GM12878 (cell line): ENCODE measurements at regions not wholly inside any gene's neighbourhood (a gene's known extent, or its start where the extent isn't known, plus 50 kb on each side); places are given as distances from the start of the nearest gene placed in this dataset.

Experiments
- ATAC-seq: fragments of 200-7000 bp; cut with Tn5 transposase; 3 replicates; pipeline ENCODE4 v1.9.1; 2020; ENCODE audit warnings: mild to moderate bottlenecking, moderate library complexity
- BruUV-seq: library from RNA; stranded (reverse); fragments of 400-500 nt; replicated peaks from 2 replicates; lab custom pipeline; 2021; lab: Mats Ljungman, UMichigan
- CTCF ChIA-PET: fragments of 300-600 bp; sonication (Branson Sonifier 250); formaldehyde crosslinking; extraction: SDS; loops from one replicate; lab custom pipeline; 2021; ENCODE audit warnings: inconsistent platforms; lab: Yijun Ruan, JAX
- POLR2A ChIA-PET: fragments of 350-600 bp; formaldehyde crosslinking; extraction: SDS; loops from one replicate; lab custom pipeline; 2021; ENCODE audit warnings: inconsistent platforms; lab: Charles Lee
- RAD21 ChIA-PET: fragments of 300-600 bp; sonication (Branson Sonifier 250); formaldehyde crosslinking; loops from one replicate; lab custom pipeline; 2023; ENCODE audit warnings: antibody characterized with exemption; ENCODE audit not compliant: unreplicated experiment; lab: Charles Lee
- SMC1A ChIA-PET: fragments of 300-600 bp; sonication (Branson Sonifier 250); formaldehyde crosslinking; loops from one replicate; lab custom pipeline; 2023; ENCODE audit not compliant: unreplicated experiment, uncharacterized antibody; lab: Charles Lee
- DNase-seq: peaks from one replicate; pipeline ENCODE4 v3.0.0-alpha.2; 2011; ENCODE audit warnings: low read depth, low spot score
- FAIRE-seq: peaks from 3 replicates; lab custom pipeline; 2011; peaks lifted over from hg19 to GRCh38; lab: Jason Lieb, UNC
- H2AFZ ChIP-seq: 2 replicates; pipeline ENCODE4 v1.6.0; 2011; ENCODE audit warnings: low read depth, low read length, control low read depth; ENCODE audit not compliant: control insufficient read depth
- H3K27ac ChIP-seq: 2 replicates; pipeline ENCODE4 v1.5.1; 2011; ENCODE audit warnings: control low read depth; ENCODE audit not compliant: control insufficient read depth, insufficient read depth
- H3K27me3 ChIP-seq, 2 experiments: replicated peaks in 1 of 2; 2 replicates each; pipeline versions ENCODE4 v1.6.0 to v1.6.1; 2011; ENCODE audit warnings: low read length in 1 of 2; ENCODE audit not compliant: control insufficient read depth in 2 of 2, insufficient read depth in 2 of 2
- H3K36me3 ChIP-seq, 2 experiments: 2 replicates each; pipeline ENCODE4 v1.5.1; 2011; ENCODE audit warnings: low read length in 1 of 2; ENCODE audit not compliant: control insufficient read depth in 2 of 2, insufficient read depth in 2 of 2
- H3K4me1 ChIP-seq: 2 replicates; pipeline ENCODE4 v1.6.1; 2011; ENCODE audit warnings: mild to moderate bottlenecking, low read length, moderate library complexity, mixed read lengths; ENCODE audit not compliant: control insufficient read depth, insufficient read depth
- H3K4me2 ChIP-seq: 2 replicates; pipeline ENCODE4 v1.6.0; 2011; ENCODE audit warnings: control low read depth; ENCODE audit not compliant: control insufficient read depth, insufficient read depth
- H3K4me3 ChIP-seq: fragments of 200-600 bp; sonication (generic); 2 replicates; pipeline ENCODE4 v1.5.1; 2016
- H3K79me2 ChIP-seq: 2 replicates; pipeline ENCODE4 v1.6.0; 2011; ENCODE audit warnings: low read length; ENCODE audit not compliant: control insufficient read depth, insufficient read depth
- H3K9ac ChIP-seq: 2 replicates; pipeline ENCODE4 v1.8.0; 2011; ENCODE audit warnings: low read length, control low read depth, mixed read lengths; ENCODE audit not compliant: control insufficient read depth, insufficient read depth
- H3K9me3 ChIP-seq: replicated peaks from 3 replicates; pipeline ENCODE4 v1.5.1; 2011; ENCODE audit warnings: mild to moderate bottlenecking, low read length; ENCODE audit not compliant: control insufficient read depth, insufficient read depth
- H4K20me1 ChIP-seq: 2 replicates; pipeline ENCODE4 v1.6.0; 2011; ENCODE audit not compliant: control insufficient read depth, insufficient read depth
- CBX3 ChIP-seq: fragments of 200-600 bp; sonication (generic); IDR thresholded peaks from 2 replicates; pipeline ENCODE4 v1.6.1; 2016; ENCODE audit warnings: low read depth, borderline replicate concordance
- EP300 ChIP-seq, 2 experiments: fragments of 150-350 bp in 1 of 2; IDR thresholded peaks; 2 replicates each; pipeline ENCODE4 v1.6.1; 2011 to 2012; ENCODE audit warnings: low read depth in 2 of 2, low read length in 2 of 2, borderline replicate concordance in 1 of 2, improper control_type of control experiment in 1 of 2, inconsistent platforms in 1 of 2; ENCODE audit not compliant: control insufficient read depth in 1 of 2
- GATAD2B ChIP-seq: fragments of 450-650 bp; conservative IDR thresholded peaks from 2 replicates; pipeline ENCODE4 v1.6.1; 2017; ENCODE audit warnings: low read depth, mild to moderate bottlenecking, moderate library complexity
- HSF1 ChIP-seq: fragments of 150-350 bp; IDR thresholded peaks from 2 replicates; pipeline ENCODE4 v1.6.1; 2014; ENCODE audit warnings: mild to moderate bottlenecking, low read depth, low read length
- MEF2A ChIP-seq: IDR thresholded peaks from 2 replicates; pipeline ENCODE4 v1.6.1; 2011; ENCODE audit warnings: low read depth, mild to moderate bottlenecking, low read length, moderate library complexity; ENCODE audit not compliant: insufficient read depth
- MEF2B ChIP-seq: fragments of 450-650 bp; IDR thresholded peaks from 2 replicates; pipeline ENCODE4 v1.6.1; 2018; ENCODE audit warnings: mild to moderate bottlenecking, moderate library complexity; ENCODE audit not compliant: partially characterized antibody, poor library complexity, severe bottlenecking
- NR2C1 ChIP-seq: fragments of 450-650 bp; IDR thresholded peaks from 2 replicates; pipeline ENCODE4 v1.6.1; 2017; ENCODE audit warnings: antibody characterized with exemption, mild to moderate bottlenecking, moderate library complexity
- RB1 ChIP-seq: fragments of 450-650 bp; formaldehyde crosslinking; IDR thresholded peaks from 2 replicates; pipeline ENCODE4 v1.6.1; 2017; ENCODE audit warnings: mild to moderate bottlenecking, borderline replicate concordance
- SIN3A ChIP-seq: IDR thresholded peaks from 2 replicates; pipeline ENCODE4 v1.6.1; 2012; ENCODE audit warnings: low read depth, low read length, improper control_type of control experiment
- WGBS: methylation state at CpG from one replicate; pipeline ENCODE4 v1.1.6; 2016; ENCODE audit warnings: low lambda C conversion rate; ENCODE audit not compliant: insufficient replicate concordance, insufficient coverage; ENCODE audit errors: missing lambda C conversion rate; 5-methylcytosine and 5-hydroxymethylcytosine counted together
- in situ Hi-C: fragments of 300-500 bp; cut with MboI; formaldehyde crosslinking; loops from 9 replicates; pipeline ENCODE4 v1.14.3; 2018; ENCODE audit warnings: mixed read lengths
- intact Hi-C: fragments of 100-400 bp; cut with micrococcal nuclease; formaldehyde crosslinking; loops from one replicate; pipeline ENCODE4 v1.14.2; 2022; ENCODE audit not compliant: unreplicated experiment

DNA sequence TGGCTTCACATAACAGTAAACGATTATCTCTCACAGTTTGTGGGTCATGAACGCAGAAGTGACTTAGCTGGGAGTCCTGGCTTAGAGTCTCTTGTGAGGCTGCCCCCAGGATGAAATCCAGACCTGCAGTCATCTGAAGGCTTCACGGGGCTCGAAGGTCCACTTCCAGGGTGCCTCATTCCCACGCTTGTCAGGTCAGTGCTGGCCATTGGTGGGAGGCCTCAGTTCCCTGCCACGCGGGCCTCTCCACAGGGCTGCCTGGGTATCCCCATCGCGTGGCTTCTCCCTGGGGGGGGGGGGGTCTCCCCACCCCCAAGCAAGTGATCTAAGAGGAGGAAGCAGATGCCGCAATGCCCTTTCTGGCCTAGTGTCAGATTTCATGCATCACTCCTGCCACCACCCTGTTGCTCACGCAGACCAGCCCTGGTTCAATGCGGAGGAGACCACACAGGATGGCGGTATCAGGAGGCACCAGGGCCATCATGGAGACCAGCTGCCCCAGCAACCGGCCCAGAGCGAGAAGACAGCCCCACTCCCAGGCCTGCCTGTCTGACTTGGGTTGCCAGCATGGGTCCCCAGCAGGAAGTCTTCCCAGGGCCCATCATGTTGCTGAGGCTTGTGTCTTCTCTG, 77.3 kb upstream of the CDH5 start:
- Histone ChIP-seq H3K9me3 (no peaks in the 10 kb centered on the region), H3K4me1 (no peaks in the 10 kb centered on the region), H2AFZ (no peak overlapping the region), H3K9ac (no peak overlapping the region), H3K27me3 (peaks cover 0 to 3% of the 10 kb centered on the region in 2 experiments; a peak in 1 of 4 replicates), H3K4me2 (no peak overlapping the region), H4K20me1 (no peaks in the 10 kb centered on the region; the same call in 1 of the 2 replicates), H3K79me2 (no peaks in the 10 kb centered on the region), H3K36me3 (no peaks in the 10 kb centered on the region), H3K27ac (no peak overlapping the region), H3K4me3 (no peak overlapping the region)
- RAD21 ChIA-PET, result no interaction called here
- SMC1A ChIA-PET, result no interaction called here
- intact Hi-C loops, result no loop called here
- POLR2A ChIA-PET, result no interaction called here
- in situ Hi-C loops, result no loop called here
- CTCF ChIA-PET, result interaction anchor here (0.6 to 0.7 kb wide), 2 partner anchors 13 to 175 kb away, joined by 3 to 4 read pairs; no protein-coding TSS in a partner anchor
- FAIRE-seq, result no peak
- DNase-seq, result no peak
- no peak for TF ChIP-seq GATAD2B
- TF ChIP-seq RB1, result no peak
- no peak for TF ChIP-seq NR2C1
- TF ChIP-seq HSF1, result no peak
- no peak for TF ChIP-seq SIN3A
- TF ChIP-seq MEF2A, result no peak
- no peak for TF ChIP-seq EP300 (IDR thresholded peaks at IDR 0.05; ENCODE audit: borderline replicate concordance in 1 of 2, control insufficient read depth in 1 of 2, low read depth in 2 of 2, low read length in 2 of 2)
- TF ChIP-seq CBX3, result no peak
- TF ChIP-seq MEF2B, result no peak
- no TSS peak for BruUV-seq
- ATAC-seq, result no peak
- 43% methylated on average over 15 of the region's 15 CpGs for WGBS
